ENCODE measurements at regions not wholly inside any gene's neighbourhood (a gene's known extent, or its start where the extent isn't known, plus 50 kb on each side); places are given as distances from the start of the nearest gene placed in this dataset.

- CTCF ChIA-PET, result no interaction called here
- H3K9ac ChIP-seq (replicated peaks; ENCODE audit: extremely low read depth, insufficient read depth, low read length), result no peak overlapping the region
- no peak overlapping the region for H3K27ac ChIP-seq (ENCODE audit: insufficient read depth, low read depth, low read length)
- POLR2A ChIA-PET, result no interaction called here
- no peaks in the 10 kb centered on the region for H3K9me1 ChIP-seq (replicated peaks; ENCODE audit: control insufficient read depth, extremely low read depth, insufficient read depth, low read length)
- no peaks in the 10 kb centered on the region for H3K79me2 ChIP-seq (ENCODE audit: control insufficient read depth, insufficient read depth, low read length)
- intact Hi-C loops (cut with micrococcal nuclease) (no loop called here), dilution Hi-C loops (cut with MboI; ENCODE audit: extremely low pct_ligation_motif_present, low sequenced_read_pairs) (no loop called here)
- H3K4me3 ChIP-seq (replicated peaks in 1 of 3; ENCODE audit: insufficient read depth in 1 of 3, low read depth in 1 of 3, low read length in 3 of 3), result no peak overlapping the region
- H3K27me3 ChIP-seq (ENCODE audit: control insufficient read depth in 2 of 2, insufficient read depth in 2 of 2, low read length in 2 of 2), result peaks cover 0 to 2% of the 10 kb centered on the region in 2 experiments
- H4K20me1 ChIP-seq (replicated peaks; ENCODE audit: control insufficient read depth, extremely low read depth, insufficient read depth, low read length), result no peaks in the 10 kb centered on the region
- DNase-seq (ENCODE audit: low read depth, low spot score), result no peak
- no peak overlapping the region for H3K4me2 ChIP-seq (ENCODE audit: insufficient read depth, low read length)
- no peak for FAIRE-seq
- H3K9me3 ChIP-seq (replicated peaks; ENCODE audit: control insufficient read depth, insufficient read depth, low read length), result no peaks in the 10 kb centered on the region
- TF ChIP-seq CTCF (IDR thresholded peaks at IDR 0.05; ENCODE audit: extremely low read depth in 1 of 2, insufficient read depth in 1 of 2, low read depth in 1 of 2, low read length in 2 of 2) (no peak), MYC (IDR thresholded peaks at IDR 0.05; ENCODE audit: low read depth, low read length) (no peak), MAX (IDR thresholded peaks at IDR 0.05; ENCODE audit: insufficient read depth, insufficient read length) (no peak), EZH2 (IDR thresholded peaks at IDR 0.05; ENCODE audit: borderline replicate concordance, low read depth, low read length, severe bottlenecking) (no peak), GATA2 (IDR thresholded peaks at IDR 0.05; ENCODE audit: insufficient read depth, insufficient read length, low read depth, low read length) (no peak), POLR2AphosphoS5 (IDR thresholded peaks at IDR 0.05; ENCODE audit: insufficient read depth, low read depth, low read length) (no peak), POLR2A (IDR thresholded peaks at IDR 0.05; ENCODE audit: low read depth, low read length) (no peak), FOS (IDR thresholded peaks at IDR 0.05; ENCODE audit: borderline replicate concordance, insufficient read depth, low read length) (no peak), JUN (IDR thresholded peaks at IDR 0.05; ENCODE audit: borderline replicate concordance, insufficient read depth, insufficient read length, low read depth) (no peak)
- peaks cover 6% of the 10 kb centered on the region for H3K4me1 ChIP-seq (ENCODE audit: control insufficient read depth, extremely low read depth, insufficient read depth, low read length)
- no TSS peak for BruUV-seq (replicated peaks)
- H3K36me3 ChIP-seq (ENCODE audit: control insufficient read depth in 2 of 2, extremely low read depth in 1 of 2, insufficient read depth in 2 of 2, low read length in 2 of 2), result no peaks in the 10 kb centered on the region
- no peak overlapping the region for H2AFZ ChIP-seq (ENCODE audit: low read depth, low read length)
Observed at GRCh38 chr6:6816716-6817115, 228.2 kb downstream of the LY86 start.
